ENCODE measurements at regions not wholly inside any gene's neighbourhood (a gene's known extent, or its start where the extent isn't known, plus 50 kb on each side); places are given as distances from the start of the nearest gene placed in this dataset.

GRCh38 chr3:148641722-148642121, 56.0 kb upstream of the AGTR1 start (continued):
- TF ChIP-seq ZNF462 (CRISPR knock-in tag; IDR thresholded peaks at IDR 0.05) = no peak
- no peak for TF ChIP-seq ETS1 (IDR thresholded peaks at IDR 0.05)
- no peak for TF ChIP-seq POLR2AphosphoS5 (IDR thresholded peaks at IDR 0.05; ENCODE audit: low read depth)
- no peak for TF ChIP-seq STAT1 (IDR thresholded peaks at IDR 0.05; ENCODE audit: unreplicated experiment)
- no peak for TF ChIP-seq ZNF114 (CRISPR knock-in tag; IDR thresholded peaks at IDR 0.05)
- TF ChIP-seq EZH2 (IDR thresholded peaks at IDR 0.05; ENCODE audit: low read depth, unreplicated experiment) = no peak
- TF ChIP-seq ZNF331 (CRISPR knock-in tag; IDR thresholded peaks at IDR 0.05; ENCODE audit: low read depth) = no peak
- no peak for TF ChIP-seq REST (IDR thresholded peaks at IDR 0.05; ENCODE audit: unreplicated experiment)
- TF ChIP-seq JUNB (IDR thresholded peaks at IDR 0.05; ENCODE audit: unreplicated experiment) = no peak

Data from GM23338 (cell line).